Fibroblast of skin of right quadriceps (primary cell): ENCODE measurements at regions not wholly inside any gene's neighbourhood (a gene's known extent, or its start where the extent isn't known, plus 50 kb on each side); places are given as distances from the start of the nearest gene placed in this dataset.

Experiments used
- DNase-seq: peaks from one replicate; pipeline ENCODE4 v3.0.0-alpha.2; 2013

GRCh38 chr9:107172160-107172978 lies 110.7 kb upstream of the RAD23B start:
- DNase-seq = peak; percentile 75

- no peak for DNase-seq
Observed at GRCh38 chr9:107172979-107173347, 110.1 kb upstream of the RAD23B start.

GRCh38 chr9:107173422-107174180 lies 109.5 kb upstream of the RAD23B start:
- no peak for DNase-seq

- DNase-seq = peak; percentile 56
Observed at GRCh38 chr9:107174441-107174840, 108.6 kb upstream of the RAD23B start.

- no peak for DNase-seq
Observed at GRCh38 chr9:107175041-107175440, 108.0 kb upstream of the RAD23B start.

- DNase-seq = no peak
Observed at GRCh38 chr9:107175816-107176435, 107.2 kb upstream of the RAD23B start.

GRCh38 chr9:107176436-107177151 lies 106.5 kb upstream of the RAD23B start:
- peak; percentile 94 for DNase-seq

GRCh38 chr9:107177243-107177839 lies 105.7 kb upstream of the RAD23B start:
- no peak for DNase-seq

GRCh38 chr9:107177857-107178256 lies 105.2 kb upstream of the RAD23B start:
- DNase-seq = no peak

- peak; percentile 46 for DNase-seq
Observed at GRCh38 chr9:107178293-107178692, 104.8 kb upstream of the RAD23B start.

GRCh38 chr9:107180206-107180605 lies 102.9 kb upstream of the RAD23B start:
- no peak for DNase-seq

- no peak for DNase-seq
Observed at GRCh38 chr9:107183176-107183575, 99.9 kb upstream of the RAD23B start.

GRCh38 chr9:107188376-107188775 lies 94.7 kb upstream of the RAD23B start:
- no peak for DNase-seq

GRCh38 chr9:107190061-107190935 lies 92.8 kb upstream of the RAD23B start:
- DNase-seq = peak; percentile 76

GRCh38 chr9:107190936-107191290 lies 92.2 kb upstream of the RAD23B start:
- DNase-seq = no peak

- no peak for DNase-seq
Observed at GRCh38 chr9:107193251-107193650, 89.8 kb upstream of the RAD23B start.

GRCh38 chr9:107198718-107199117 lies 84.4 kb upstream of the RAD23B start:
- DNase-seq = no peak

GRCh38 chr9:107208121-107208520 lies 75.0 kb upstream of the RAD23B start:
- DNase-seq = peak; percentile 35

- no peak for DNase-seq
Observed at GRCh38 chr9:107210775-107211174, 72.3 kb upstream of the RAD23B start.

GRCh38 chr9:107211284-107211923 lies 71.7 kb upstream of the RAD23B start:
- no peak for DNase-seq

GRCh38 chr9:107212613-107213012 lies 70.5 kb upstream of the RAD23B start:
- no peak for DNase-seq
